ENCODE measurements at regions not wholly inside any gene's neighbourhood (a gene's known extent, or its start where the extent isn't known, plus 50 kb on each side); places are given as distances from the start of the nearest gene placed in this dataset.

DNA sequence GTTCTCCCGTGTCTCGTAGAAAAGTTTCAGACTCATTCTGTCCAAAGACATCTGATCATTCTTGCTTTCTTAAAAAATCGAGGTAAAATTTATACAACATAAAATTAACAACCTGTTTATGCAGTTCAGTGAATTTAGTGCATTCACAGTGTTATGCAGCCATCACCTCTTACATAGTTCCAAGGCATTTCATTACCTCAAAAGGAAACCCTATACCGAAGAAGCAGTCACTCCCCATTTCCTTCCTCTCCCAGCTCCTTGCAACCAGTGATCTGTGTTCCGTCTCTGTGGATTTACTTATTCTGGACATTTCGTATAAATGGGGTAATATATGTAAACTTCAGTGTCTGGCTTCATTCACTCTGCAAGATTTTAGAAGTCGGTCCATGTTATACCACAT, 103.5 kb upstream of the HS3ST3A1 start:
- TF ChIP-seq JUND (IDR thresholded peaks at IDR 0.05; ENCODE audit: low read length) (no peak), RFX5 (IDR thresholded peaks at IDR 0.05; ENCODE audit: borderline replicate concordance, low read depth, low read length) (no peak), TEAD4 (IDR thresholded peaks at IDR 0.05; ENCODE audit: low read depth, low read length) (no peak), SP1 (IDR thresholded peaks at IDR 0.05; ENCODE audit: low read depth, low read length) (no peak)
- TF ChIP-seq, protein P1, sequence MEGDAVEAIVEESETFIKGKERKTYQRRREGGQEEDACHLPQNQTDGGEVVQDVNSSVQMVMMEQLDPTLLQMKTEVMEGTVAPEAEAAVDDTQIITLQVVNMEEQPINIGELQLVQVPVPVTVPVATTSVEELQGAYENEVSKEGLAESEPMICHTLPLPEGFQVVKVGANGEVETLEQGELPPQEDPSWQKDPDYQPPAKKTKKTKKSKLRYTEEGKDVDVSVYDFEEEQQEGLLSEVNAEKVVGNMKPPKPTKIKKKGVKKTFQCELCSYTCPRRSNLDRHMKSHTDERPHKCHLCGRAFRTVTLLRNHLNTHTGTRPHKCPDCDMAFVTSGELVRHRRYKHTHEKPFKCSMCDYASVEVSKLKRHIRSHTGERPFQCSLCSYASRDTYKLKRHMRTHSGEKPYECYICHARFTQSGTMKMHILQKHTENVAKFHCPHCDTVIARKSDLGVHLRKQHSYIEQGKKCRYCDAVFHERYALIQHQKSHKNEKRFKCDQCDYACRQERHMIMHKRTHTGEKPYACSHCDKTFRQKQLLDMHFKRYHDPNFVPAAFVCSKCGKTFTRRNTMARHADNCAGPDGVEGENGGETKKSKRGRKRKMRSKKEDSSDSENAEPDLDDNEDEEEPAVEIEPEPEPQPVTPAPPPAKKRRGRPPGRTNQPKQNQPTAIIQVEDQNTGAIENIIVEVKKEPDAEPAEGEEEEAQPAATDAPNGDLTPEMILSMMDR (IDR thresholded peaks at IDR 0.05; ENCODE audit: control extremely low read depth in 1 of 3, insufficient read depth in 1 of 3, low read depth in 1 of 3, low read length in 3 of 3): no peak

All from H1 (cell line).